GM12865 (cell line): ENCODE measurements at regions not wholly inside any gene's neighbourhood (a gene's known extent, or its start where the extent isn't known, plus 50 kb on each side); places are given as distances from the start of the nearest gene placed in this dataset.
"Not testable (repeated sequence)": the region's sequence is repeated elsewhere in the genome, so short reads cannot be mapped to it uniquely, and the experiment has no call there.

Experiments used
- DNase-seq: peaks from one replicate; pipeline ENCODE4 v3.0.0; 2010; ENCODE audit warnings: low read depth
- H3K4me3 ChIP-seq: 2 replicates; pipeline ENCODE4 v1.5.1; 2011; ENCODE audit warnings: mild to moderate bottlenecking, low read depth, low read length, control low read depth
- CTCF ChIP-seq: IDR thresholded peaks from 2 replicates; pipeline ENCODE4 v1.5.1; 2011; ENCODE audit warnings: low read length, control low read depth, low read depth, inconsistent platforms; ENCODE audit not compliant: insufficient read depth; ENCODE audit errors: missing control alignments

- no peak for TF ChIP-seq CTCF
- DNase-seq: no peak
- no peak overlapping the region for H3K4me3 ChIP-seq
These were observed 67.2 kb downstream of the ASCL1 start for GRCh38 chr12:103024650-103025049.

GRCh38 chr12:103026643-103027042 lies 69.2 kb downstream of the ASCL1 start:
- H3K4me3 ChIP-seq, DNase-seq: not testable (repeated sequence)

GRCh38 chr12:103028881-103029639 lies 71.6 kb downstream of the ASCL1 start:
- TF ChIP-seq CTCF: no peak
- no peak overlapping the region for H3K4me3 ChIP-seq
- no peak for DNase-seq

GRCh38 chr12:103036581-103037214 lies 79.2 kb downstream of the ASCL1 start:
- H3K4me3 ChIP-seq: no peak overlapping the region
- no peak for TF ChIP-seq CTCF
- DNase-seq: peak; percentile 46

GRCh38 chr12:103043531-103044486 lies 86.3 kb downstream of the ASCL1 start:
- no peak for DNase-seq
- H3K4me3 ChIP-seq: no peak overlapping the region
- no peak for TF ChIP-seq CTCF

- H3K4me3 ChIP-seq: no peak overlapping the region
- TF ChIP-seq CTCF: no peak
- DNase-seq: no peak
These were observed 88.7 kb downstream of the ASCL1 start for GRCh38 chr12:103046154-103046553.

- DNase-seq: no peak
- TF ChIP-seq CTCF: no peak
- no peak overlapping the region for H3K4me3 ChIP-seq
These were observed 92.8 kb downstream of the ASCL1 start for GRCh38 chr12:103050273-103050672.
